GM10266 (cell line): ENCODE measurements at regions not wholly inside any gene's neighbourhood (a gene's known extent, or its start where the extent isn't known, plus 50 kb on each side); places are given as distances from the start of the nearest gene placed in this dataset.

Experiments
- DNase-seq: peaks from one replicate; pipeline ENCODE4 v3.0.0; 2012; ENCODE audit errors: extremely low spot score
- TF ChIP-seq, protein P1 (sequence below): IDR thresholded peaks from 2 replicates; pipeline ENCODE4 v1.5.1; 2012; ENCODE audit warnings: mild to moderate bottlenecking, low read depth; ENCODE audit not compliant: control insufficient read depth, insufficient read depth; ENCODE audit errors: missing control alignments

DNA sequence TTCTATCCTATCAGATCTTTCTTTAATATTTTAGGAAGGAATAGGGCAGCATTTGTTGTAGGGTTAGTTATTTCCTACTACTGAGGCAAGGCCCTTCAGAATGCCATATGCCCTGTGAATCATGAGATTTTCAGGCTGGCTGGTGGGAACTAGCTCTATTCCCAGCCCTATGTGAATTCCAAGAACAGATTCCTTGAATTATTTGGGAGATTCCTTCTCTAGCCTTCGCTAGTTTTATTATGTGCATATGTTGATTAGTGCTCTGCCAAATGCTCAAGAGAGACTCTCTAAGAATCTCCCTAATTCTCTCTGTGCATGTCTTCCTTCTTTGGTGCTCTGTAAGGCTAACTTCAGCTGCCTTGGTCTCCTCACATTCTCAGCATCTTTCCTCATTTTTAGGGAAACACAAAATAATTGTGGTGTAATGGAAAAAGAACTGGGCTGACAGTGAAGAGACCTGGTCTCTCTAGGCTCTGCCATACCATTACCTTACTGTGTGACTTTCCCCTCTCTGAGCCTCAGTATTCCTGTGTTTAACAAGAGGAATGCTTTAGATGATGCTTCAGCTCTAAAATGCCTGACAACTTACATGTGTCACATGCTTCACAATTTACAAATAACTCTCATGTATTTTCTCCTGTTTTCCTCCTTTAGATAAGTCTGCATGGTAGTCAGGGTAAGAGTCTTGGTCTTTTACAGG is 79.7 kb downstream of the VMA21 start:
- no peak for DNase-seq
- TF ChIP-seq, protein P1, sequence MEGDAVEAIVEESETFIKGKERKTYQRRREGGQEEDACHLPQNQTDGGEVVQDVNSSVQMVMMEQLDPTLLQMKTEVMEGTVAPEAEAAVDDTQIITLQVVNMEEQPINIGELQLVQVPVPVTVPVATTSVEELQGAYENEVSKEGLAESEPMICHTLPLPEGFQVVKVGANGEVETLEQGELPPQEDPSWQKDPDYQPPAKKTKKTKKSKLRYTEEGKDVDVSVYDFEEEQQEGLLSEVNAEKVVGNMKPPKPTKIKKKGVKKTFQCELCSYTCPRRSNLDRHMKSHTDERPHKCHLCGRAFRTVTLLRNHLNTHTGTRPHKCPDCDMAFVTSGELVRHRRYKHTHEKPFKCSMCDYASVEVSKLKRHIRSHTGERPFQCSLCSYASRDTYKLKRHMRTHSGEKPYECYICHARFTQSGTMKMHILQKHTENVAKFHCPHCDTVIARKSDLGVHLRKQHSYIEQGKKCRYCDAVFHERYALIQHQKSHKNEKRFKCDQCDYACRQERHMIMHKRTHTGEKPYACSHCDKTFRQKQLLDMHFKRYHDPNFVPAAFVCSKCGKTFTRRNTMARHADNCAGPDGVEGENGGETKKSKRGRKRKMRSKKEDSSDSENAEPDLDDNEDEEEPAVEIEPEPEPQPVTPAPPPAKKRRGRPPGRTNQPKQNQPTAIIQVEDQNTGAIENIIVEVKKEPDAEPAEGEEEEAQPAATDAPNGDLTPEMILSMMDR = no peak

- TF ChIP-seq, protein P1 = no peak
- no peak for DNase-seq
These were observed 81.1 kb downstream of the VMA21 start for GRCh38 chrX:151478058-151478457.

DNA sequence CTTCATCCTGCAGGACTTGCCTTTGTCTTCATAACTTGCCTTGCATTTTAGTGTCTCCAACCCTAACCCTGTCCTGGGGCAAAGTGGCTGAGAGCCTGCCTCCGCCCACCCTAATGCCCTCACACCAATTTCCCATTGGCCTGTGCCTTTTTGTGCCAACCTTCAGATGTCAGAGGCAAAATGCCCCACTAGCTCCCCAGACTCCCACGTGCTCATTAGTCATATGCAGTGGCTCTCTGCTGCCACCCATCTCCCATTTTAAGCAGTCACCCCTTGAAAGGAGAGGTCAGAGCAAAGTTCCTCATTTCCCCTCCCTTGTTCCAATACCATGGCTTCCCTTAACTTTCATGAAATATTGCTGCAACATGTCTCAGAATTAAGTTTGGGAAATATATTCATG is 74.8 kb upstream of the PASD1 start:
- TF ChIP-seq, protein P1 = peak; percentile 45
- peak; percentile 20 for DNase-seq

DNA sequence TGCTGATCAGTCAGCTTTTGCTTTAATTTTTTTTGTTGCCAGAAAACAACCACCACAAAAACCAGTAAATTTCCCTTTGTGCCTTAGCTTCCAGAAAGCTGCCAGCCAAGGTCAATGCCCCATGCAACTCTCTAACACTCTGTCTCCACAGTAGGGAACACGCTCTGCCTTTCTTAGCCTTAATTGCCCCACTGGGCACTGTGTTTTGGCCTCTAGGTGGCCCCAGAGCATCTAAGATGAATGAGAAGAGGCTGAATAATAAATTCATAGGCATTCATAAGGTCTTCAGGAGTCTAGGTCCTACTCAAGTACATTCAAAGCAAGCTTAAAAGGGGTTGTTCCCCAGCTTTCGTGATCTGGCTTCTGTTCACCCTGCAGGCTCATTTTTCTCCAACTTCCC is 57.7 kb upstream of the PASD1 start:
- TF ChIP-seq, protein P1 = peak; percentile 44
- DNase-seq = peak; percentile 4

DNA sequence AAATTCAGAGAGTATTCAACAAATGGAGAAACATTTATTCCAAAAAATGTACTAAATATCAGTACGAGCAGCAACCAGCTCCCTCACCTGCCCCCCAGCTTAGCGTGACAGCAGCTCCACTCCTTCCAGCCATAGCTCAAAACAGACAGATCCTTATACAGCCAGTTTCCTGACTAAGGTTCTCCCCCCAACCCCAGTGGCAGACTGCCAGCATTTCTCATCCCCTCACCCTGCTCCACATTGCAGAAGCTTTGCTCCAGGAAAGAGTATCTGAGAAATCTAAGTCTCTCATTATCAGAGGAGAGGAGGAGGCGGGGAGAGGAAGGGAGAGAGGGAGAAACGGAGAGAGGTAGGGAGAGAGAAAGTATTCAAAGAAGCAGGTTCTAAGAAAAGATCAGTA is 53.3 kb upstream of the PASD1 start:
- TF ChIP-seq, protein P1 = no peak
- DNase-seq = no peak

- DNase-seq = no peak
- TF ChIP-seq, protein P1 = no peak
These were observed 50.0 kb upstream of the PASD1 start for GRCh38 chrX:151513472-151513871.
